Lung (tissue), 11 donors: ENCODE measurements at regions not wholly inside any gene's neighbourhood (a gene's known extent, or its start where the extent isn't known, plus 50 kb on each side); places are given as distances from the start of the nearest gene placed in this dataset.

Experiments
- ATAC-seq: fragments of 200-7000 bp; cut with Tn5 transposase; one replicate; pipeline ENCODE4 v1.9.1; 2020; ENCODE audit warnings: moderate number of reproducible peaks; ENCODE audit not compliant: insufficient read depth, low FRiP score
- DNase-seq, 3 donors: peaks; one replicate each; pipeline ENCODE4 v3.0.0-alpha.2; 2013 to 2017
- H3K27ac ChIP-seq, 2 donors: one replicate each; pipeline ENCODE4 v1.5.1; 2013; ENCODE audit warnings: mild to moderate bottlenecking in 2 of 2, moderate library complexity in 2 of 2, control low read depth in 1 of 2, inconsistent platforms in 1 of 2, low read depth in 1 of 2, low read length in 1 of 2
- H3K27me3 ChIP-seq, 3 donors: one replicate each; pipeline ENCODE4 v1.5.1; 2013; ENCODE audit warnings: low read length in 2 of 3; ENCODE audit not compliant: control insufficient read depth in 3 of 3, insufficient read depth in 3 of 3
- H3K36me3 ChIP-seq, 4 donors: one replicate each; pipeline ENCODE4 v1.5.1; 2013; ENCODE audit warnings: low read length in 4 of 4, mild to moderate bottlenecking in 1 of 4, moderate library complexity in 1 of 4; ENCODE audit not compliant: control insufficient read depth in 4 of 4, insufficient read depth in 4 of 4
- H3K4me1 ChIP-seq, 5 donors: one replicate each; pipeline ENCODE4 v1.5.1; 2013; ENCODE audit warnings: low read length in 5 of 5, mild to moderate bottlenecking in 2 of 5, moderate library complexity in 1 of 5; ENCODE audit not compliant: control insufficient read depth in 5 of 5, insufficient read depth in 5 of 5
- H3K4me3 ChIP-seq: one replicate; pipeline ENCODE4 v1.5.1; 2013; ENCODE audit warnings: mild to moderate bottlenecking, control low read depth, moderate library complexity
- H3K9ac ChIP-seq, 2 donors: one replicate each; pipeline ENCODE4 v1.5.1; 2013; ENCODE audit warnings: low read length in 2 of 2, control low read depth in 1 of 2; ENCODE audit not compliant: insufficient read depth in 1 of 2
- H3K9me3 ChIP-seq, 4 donors: one replicate each; pipeline ENCODE4 v1.5.1; 2013; ENCODE audit warnings: low read length in 3 of 4, mild to moderate bottlenecking in 1 of 4, moderate library complexity in 1 of 4; ENCODE audit not compliant: control insufficient read depth in 4 of 4, insufficient read depth in 3 of 4
- CTCF ChIP-seq: IDR thresholded peaks from 2 replicates; pipeline ENCODE4 v1.5.1; 2012; ENCODE audit warnings: mild to moderate bottlenecking; ENCODE audit errors: control extremely low read depth, extremely low read depth
- WGBS, 2 donors: extraction: QIAGEN DNeasy Blood & Tissue Kit; methylation state at CpG; one replicate each; pipeline ENCODE4 v1.1.7; 2013; 5-methylcytosine and 5-hydroxymethylcytosine counted together
- donor health status: control.
- donor health status: control.
- donor health status: Bipolar disorder and iron deficiency.
- donor health status: healthy.
- donor health status: DM: yes; HTN: yes; CAD: no.

- WGBS, 2 donors = 88 to 94% methylated on average over 7 of the region's 7 CpGs
- no peak for ATAC-seq
Observed at GRCh38 chr5:5648694-5649093, 226.2 kb downstream of the ICE1 start.

GRCh38 chr5:5645891-5646290 is 223.4 kb downstream of the ICE1 start:
- Histone ChIP-seq H3K9ac (no peak overlapping the region), H3K9me3 (no peaks in the 10 kb centered on the region), H3K27ac (no peak overlapping the region), H3K36me3 (no peaks in the 10 kb centered on the region), H3K27me3 (no peaks in the 10 kb centered on the region), H3K4me3 (no peak overlapping the region), H3K4me1 (peaks cover 0 to 3% (median 0%) of the 10 kb centered on the region in 5 donors)
- ATAC-seq = no peak
- no peak for TF ChIP-seq CTCF
- 93 to 94% methylated on average over 5 of the region's 5 CpGs for WGBS, 2 donors
- DNase-seq = no peak

More at GRCh38 chr5:5648694-5649093, 226.2 kb downstream of the ICE1 start:
- Histone ChIP-seq H3K27me3 (no peaks in the 10 kb centered on the region), H3K27ac (no peak overlapping the region), H3K9me3 (peaks cover 0 to 3% (median under 1%) of the 10 kb centered on the region in 4 donors), H3K9ac (no peak overlapping the region), H3K36me3 (no peaks in the 10 kb centered on the region), H3K4me3 (no peak overlapping the region), H3K4me1 (peaks cover 0 to 3% (median 0%) of the 10 kb centered on the region in 5 donors)
- no peak for TF ChIP-seq CTCF
- no peak for DNase-seq

- H3K9ac ChIP-seq = no peak overlapping the region
- ATAC-seq = no peak
- peaks cover 0 to under 1% (median 0%) of the 10 kb centered on the region in 5 donors for H3K4me1 ChIP-seq
- WGBS, 2 donors = 73 to 83% methylated on average over 2 of the region's 2 CpGs
- no peak overlapping the region for H3K27ac ChIP-seq
- H3K9me3 ChIP-seq = no peaks in the 10 kb centered on the region
- H3K27me3 ChIP-seq = no peaks in the 10 kb centered on the region
- no peak for TF ChIP-seq CTCF
- no peak overlapping the region for H3K4me3 ChIP-seq
- no peak for DNase-seq
- H3K36me3 ChIP-seq = no peaks in the 10 kb centered on the region
Observed at GRCh38 chr5:5645198-5645597, 222.7 kb downstream of the ICE1 start.

- no peak overlapping the region for H3K9ac ChIP-seq
- H3K4me1 ChIP-seq = no peaks in the 10 kb centered on the region
- 78 to 80% methylated on average over 6 of the region's 6 CpGs for WGBS, 2 donors
- DNase-seq = no peak
- no peak overlapping the region for H3K27ac ChIP-seq
- no peak for ATAC-seq
- H3K27me3 ChIP-seq = no peaks in the 10 kb centered on the region
- H3K36me3 ChIP-seq = no peaks in the 10 kb centered on the region
- no peak overlapping the region for H3K4me3 ChIP-seq
- no peak for TF ChIP-seq CTCF
- H3K9me3 ChIP-seq = no peaks in the 10 kb centered on the region
Observed at GRCh38 chr5:5644249-5644648, 221.8 kb downstream of the ICE1 start.
